Epidermal melanocyte (primary cell): ENCODE measurements at regions not wholly inside any gene's neighbourhood (a gene's known extent, or its start where the extent isn't known, plus 50 kb on each side); places are given as distances from the start of the nearest gene placed in this dataset.
"Not testable (repeated sequence)": the region's sequence is repeated elsewhere in the genome, so short reads cannot be mapped to it uniquely, and the experiment has no call there.

ENCODE experiments used
- DNase-seq: peaks from one replicate; pipeline ENCODE4 v3.0.0; 2011; ENCODE audit warnings: low spot score; ENCODE audit not compliant: insufficient read length

DNA sequence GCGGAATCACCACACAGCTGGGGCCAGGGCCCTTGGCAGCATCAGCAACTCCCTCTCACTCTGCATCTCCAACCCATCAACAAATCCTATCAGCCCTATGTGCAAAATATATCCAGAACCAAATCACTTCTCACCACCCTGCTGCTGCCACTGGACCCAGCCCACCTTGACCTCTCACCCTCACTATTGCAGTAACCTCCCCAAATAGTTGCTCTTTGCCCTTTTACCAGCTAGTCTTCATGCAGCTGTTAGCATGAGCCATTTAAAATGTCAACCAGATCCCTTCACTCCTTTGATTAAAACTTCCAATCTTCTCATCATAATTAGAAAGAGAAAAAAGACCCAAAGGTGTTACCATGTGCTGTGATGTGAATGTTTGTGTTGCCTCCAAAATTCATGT is 155.7 kb upstream of the IRF2BP2 start:
- no peak for DNase-seq

DNA sequence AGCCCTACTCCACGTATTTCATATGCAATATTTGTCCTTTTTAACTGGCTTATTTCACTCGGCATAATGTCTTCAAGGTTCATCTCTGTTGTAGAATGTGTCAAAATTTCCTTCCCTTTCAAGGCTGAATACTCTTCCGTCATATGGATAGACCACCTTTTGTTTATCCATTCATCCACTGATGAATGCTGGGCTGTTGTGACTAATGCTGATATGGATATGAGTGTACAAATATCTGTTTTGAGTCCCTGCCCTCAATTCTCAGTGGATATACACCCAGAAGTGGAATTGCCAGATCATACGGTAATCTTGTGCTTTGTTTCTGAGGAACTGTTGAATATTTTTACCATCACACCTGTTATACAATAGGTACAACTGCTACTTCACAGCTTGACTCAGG is 155.2 kb upstream of the IRF2BP2 start:
- no peak for DNase-seq

DNA sequence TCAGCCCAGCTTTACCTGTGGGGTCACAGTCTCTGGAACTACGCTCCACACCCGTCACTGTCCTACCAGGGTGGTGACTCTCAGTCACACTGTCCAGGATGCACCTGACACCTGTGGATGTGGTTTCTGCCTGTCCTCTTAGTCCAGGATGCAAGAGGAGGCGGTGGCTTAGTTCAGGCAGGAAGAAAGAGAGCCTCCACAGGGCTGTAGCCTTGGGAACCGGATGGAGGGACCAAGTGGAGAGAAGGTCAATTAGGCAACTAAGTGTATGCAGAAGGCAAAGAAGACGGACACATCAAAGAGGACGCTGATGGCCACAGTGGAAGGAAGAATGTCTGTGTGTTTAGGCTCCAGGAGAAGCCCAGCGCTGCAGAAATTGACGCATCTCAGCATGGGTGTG is 153.9 kb upstream of the IRF2BP2 start:
- DNase-seq = no peak

DNA sequence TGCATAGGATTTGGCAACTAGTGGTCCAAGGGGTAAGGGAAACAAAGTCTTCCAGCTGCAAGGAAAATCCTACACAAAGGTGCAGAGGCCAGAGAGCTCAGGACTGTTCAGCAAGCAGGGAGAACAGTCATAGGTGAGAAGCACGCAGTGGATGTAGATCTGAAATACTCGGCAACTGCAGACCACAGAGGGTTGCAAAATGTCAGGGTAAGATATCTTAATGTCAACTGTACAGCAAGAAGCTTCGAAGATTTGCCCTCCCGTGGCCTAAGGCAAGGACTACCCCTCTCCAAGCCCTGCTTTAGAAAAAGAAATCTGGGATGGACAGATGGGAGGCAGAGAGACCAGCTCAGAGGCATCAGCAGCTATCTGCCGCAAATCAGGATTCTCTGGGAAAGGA is 153.4 kb upstream of the IRF2BP2 start:
- DNase-seq = no peak

DNA sequence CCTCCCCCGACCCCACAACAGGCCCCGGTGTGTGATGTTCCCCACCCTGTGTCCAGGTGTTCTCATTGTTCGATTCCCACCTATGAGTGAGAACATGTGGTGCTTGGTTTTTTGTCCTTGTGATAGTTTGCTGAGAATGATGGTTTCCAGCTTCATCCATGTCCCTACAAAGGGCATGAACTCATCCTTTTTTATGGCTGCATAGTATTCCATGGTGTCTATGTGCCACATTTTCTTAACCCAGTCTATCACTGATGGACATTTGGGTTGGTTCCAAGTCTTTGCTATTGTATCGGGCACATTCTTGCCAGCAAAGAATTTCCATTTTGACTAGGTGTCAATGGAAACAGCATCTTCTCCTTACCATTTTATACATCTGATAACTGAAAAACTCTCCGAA is 152.1 kb upstream of the IRF2BP2 start:
- DNase-seq = not testable (repeated sequence)

DNA sequence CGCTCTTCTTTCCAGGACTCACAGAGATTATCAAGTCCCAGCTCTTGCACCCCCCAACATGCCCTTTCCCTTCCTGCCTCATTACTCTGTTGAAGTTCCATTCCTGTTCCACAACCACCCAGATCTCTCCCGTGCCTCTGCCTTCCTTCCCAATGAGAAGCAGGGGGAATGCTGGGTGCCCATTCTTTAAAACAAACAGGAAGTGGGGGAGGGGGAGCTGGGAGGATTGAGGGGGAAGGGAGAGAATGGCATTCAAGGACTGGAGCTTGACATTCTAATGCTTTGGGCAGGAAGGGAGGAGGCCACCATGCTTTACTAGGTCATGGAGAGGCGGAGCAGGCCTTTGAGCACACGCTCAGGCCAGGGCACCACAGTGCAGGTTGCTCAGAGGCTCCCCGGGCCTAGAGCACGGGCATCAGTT is 150.3 kb upstream of the IRF2BP2 start:
- no peak for DNase-seq

DNA sequence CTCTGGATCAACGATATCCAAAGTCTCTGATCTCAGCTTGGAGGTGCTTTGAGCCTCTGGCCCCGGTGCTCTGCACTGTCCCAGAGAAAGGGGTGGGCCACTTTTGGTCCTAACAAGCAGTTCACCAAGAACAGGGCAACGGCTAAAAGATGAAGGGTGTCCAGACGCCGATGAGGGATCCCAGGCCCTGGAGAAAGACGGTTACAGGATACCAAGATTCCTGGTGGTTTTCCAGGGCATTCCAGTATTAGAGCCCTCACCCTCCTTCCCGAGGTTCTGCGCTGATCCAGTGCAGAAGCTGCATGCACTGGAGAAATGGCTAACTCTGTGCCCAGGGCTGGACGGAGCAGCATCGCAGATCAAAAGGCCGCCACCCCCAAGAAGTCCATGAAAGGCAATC is 149.9 kb upstream of the IRF2BP2 start:
- DNase-seq = no peak

DNA sequence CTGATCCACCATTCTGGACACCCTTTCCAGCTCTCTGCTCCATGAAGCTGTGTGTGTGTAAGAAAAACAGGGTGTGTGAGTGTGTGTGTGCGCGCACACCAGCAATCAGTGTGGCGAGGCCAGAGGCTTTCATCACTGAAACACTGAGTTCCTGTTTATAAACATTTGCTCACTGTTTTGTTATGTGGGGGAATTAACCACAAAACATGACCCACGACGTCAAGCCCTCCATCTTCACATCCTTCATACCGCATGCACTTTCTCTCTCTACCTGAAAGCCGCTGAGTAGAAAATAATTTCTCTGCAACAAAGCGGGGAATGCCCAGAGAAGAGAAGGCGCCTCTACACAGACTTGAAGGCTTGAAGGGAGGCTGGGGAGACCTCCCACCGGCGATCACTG is 148.9 kb upstream of the IRF2BP2 start:
- no peak for DNase-seq

DNA sequence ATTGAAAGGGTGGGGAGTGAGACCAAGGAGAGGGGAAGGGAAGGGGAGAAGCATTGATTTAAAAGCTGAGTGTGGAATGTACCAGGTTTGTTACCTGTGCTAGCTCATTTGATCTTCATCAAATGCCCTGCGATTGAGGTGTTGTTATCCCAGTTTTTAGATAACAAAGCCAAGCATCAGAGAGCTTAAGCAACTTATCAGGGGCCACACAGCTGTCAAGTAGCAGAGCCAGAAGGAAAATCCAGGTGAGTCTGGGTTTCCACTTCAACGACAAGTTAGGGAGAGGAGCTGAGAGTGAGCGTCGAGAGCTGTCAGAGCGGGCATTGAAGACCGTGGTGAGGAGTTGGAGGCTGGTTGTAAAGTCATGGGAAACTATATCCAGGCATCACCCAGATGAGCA is 146.9 kb upstream of the IRF2BP2 start:
- DNase-seq = no peak

DNA sequence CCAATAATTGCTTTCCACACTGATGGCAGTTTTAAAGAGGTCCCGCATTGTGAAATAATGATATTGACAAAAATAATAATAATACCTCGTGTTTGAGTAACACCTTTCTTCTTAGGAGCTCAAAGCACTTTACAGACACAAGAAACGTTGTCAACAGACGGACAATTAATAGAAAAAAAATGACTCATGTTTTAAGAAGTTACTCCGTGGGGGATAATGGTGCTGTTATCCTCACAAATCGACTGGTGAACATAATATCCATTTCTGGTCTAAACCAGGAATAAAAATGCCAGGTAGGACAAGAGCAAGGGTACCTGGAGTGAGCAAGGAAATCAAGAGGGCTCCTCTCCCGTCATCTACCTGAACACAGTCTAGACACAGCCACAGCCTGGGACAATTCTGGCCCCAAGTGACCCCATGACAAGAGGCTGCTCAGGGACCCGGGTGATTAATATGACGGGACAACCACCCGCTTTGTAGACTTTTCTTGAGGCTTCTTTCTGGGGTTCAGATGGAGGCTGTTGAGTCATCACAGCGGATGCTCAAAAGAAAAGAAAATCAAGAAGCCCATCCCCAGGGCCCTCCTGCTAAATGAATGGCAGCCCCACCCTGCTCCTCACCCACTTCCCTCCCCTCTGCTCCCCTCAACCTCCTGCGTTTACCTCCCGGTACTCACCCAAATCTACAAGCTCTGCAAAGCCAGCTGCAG is 146.2 kb upstream of the IRF2BP2 start:
- no peak for DNase-seq

DNA sequence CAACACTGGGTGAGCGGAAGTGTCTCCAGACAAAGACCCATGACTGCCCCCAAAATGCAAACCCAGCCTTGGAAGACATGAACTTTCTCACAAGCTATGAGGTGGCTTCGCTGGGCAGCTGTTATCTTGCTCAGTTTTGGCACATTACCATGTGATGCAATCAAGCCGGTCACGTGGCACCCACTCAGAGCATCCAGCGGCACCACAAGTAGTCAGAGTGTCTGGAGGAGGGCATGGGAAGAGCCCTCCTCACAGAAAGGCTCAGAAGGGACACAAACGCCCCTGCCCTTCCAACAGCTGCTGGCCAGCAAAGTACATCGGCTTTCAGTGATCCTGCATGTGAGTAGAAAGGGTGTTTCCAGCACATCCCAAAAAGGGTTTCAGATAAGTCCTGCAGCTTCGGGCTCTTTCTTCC is 145.5 kb upstream of the IRF2BP2 start:
- no peak for DNase-seq

DNA sequence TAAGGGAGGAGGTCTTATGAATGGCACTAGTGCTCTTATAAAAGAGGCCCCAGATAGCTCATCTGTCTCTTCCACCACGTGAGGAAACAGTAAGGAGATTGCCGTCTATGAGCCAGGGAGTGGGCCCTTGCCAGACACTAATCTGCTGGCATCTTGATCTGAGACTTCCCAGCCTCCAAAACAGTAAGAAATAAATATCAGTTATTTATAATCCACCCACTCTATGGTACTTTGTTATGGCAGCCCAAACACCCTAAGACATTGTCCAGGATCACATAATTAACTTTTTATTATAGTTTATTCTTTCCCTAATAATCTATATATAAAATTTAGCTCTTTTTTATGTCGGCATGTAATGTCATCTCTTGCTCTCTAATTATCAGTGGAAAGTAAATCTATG is 144.0 kb upstream of the IRF2BP2 start:
- DNase-seq = no peak

DNA sequence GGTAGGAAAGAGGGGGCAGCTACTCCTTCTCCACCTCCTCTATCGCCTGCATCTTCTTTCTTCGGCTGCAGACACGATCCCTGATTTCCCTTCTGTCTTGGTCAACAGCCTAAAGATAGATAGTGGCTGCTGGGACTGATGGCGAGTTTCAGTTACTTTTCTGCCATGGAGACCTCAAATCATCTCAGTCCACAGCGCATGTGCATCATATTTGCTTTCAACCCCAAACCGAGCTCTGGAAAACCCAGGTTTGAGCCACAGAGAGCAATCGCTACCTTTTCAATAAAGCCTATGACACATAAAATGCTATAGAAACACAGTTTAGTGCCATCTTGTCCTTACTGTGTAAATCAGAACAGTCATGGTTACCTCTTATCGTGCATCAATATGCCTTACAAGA is 142.9 kb upstream of the IRF2BP2 start:
- no peak for DNase-seq

DNA sequence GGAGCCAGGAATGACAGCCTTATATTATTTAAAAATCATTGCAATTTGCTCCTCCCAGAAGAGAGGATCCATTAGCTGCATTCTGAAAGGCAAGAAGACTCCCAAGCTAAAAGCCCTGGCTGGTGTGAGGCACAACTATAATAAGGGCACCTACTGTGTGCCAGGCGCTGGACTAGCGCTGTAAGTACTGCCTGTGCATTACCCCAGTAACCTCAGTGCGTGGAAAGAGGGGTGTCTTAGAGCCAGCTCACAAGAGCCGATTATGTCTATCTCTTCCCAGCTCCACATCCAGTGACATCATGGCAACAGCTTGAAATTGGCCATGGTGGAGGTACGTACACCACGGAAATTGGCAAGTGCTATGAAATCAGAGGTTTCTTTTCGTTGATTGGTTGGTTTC is 141.7 kb upstream of the IRF2BP2 start:
- no peak for DNase-seq

DNA sequence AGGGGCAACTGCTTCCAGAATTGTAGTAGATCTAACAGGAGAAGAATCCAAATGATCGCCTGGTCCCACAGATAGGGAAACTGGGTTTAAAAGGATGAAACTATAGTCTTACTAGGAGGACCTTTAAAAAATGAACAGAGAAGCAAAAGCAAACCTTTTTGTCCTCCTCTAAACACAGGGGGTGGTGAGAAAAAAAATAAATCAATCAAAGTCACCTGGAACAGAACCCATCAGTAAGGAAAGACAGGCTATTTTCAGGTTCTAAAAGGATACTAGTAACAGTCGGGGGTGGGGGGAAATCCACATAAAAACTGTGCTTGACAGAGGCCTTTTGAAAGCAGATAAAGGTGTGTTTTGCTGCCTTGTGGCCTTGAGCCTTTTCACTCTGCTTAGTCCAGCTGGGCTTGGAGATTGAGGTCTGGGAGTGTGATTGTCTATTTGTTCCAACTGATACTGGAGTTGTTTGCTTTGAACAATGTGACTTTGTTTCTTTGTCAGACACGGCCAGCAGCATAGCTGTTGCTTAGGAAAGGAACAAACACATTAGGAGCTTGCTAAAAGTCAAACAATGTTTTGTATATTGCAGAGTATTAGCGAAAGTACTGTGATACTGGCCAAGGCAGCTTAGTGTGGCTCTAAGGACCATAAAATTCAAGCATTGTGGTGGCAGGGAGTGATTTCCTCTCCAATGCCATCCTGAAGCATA is 141.1 kb upstream of the IRF2BP2 start:
- no peak for DNase-seq

DNA sequence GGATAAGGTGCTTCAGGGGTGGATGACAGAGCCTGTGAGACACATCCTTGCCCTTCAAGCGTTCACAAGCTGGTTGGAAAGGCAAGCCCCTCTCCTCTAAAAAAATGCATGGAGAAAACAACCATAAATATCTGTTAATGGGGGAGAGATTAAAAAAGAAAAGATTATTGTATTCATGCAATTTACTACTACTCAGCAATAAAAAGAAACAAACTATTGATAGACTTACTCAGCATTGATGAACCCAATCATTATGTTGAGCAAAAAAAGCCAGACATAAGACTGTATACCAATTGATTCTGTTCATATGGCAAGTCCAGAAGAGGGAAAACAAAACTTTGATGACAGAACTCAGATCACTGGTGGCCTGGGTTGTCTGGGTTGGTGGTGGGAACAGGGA is 138.7 kb upstream of the IRF2BP2 start:
- no peak for DNase-seq

DNA sequence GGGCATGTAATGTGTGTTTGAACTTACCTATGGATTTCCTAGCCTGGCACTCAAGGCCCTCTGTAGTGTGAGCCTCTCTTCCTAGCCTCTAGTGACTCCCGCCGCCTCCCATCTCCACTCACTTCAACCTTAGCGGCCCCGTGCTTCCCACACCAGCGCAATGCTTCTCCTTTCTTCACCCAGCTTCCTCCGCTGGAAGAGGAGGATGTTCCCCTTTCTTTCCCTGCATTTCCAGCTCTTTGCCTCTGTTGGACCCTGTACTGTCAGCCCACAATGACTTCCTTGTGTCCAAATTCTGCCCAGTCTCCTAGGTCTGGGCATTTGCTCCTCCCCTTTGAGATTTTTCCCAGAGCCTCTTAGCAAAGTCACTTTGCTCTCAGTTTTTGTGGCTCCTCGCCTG is 138.1 kb upstream of the IRF2BP2 start:
- no peak for DNase-seq

DNA sequence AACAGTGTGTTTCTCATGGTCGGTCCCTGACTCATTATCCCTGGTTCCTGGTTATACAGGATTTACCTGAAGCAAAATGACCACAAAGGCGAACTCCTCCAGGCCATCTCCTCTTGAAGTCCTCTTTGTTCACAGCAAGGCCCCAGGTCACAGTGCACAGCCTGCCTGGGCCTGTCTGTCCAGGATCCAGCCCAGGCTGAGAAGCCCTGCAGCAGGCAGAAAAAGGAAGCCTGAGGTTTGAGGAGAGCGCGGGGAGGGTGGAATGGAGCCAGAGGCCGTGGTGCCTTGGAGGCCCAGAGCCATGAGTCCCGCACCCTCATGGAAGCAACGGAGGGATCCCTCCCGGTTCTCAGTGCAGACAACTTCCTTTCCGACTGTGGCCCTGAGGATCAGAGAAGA is 136.8 kb upstream of the IRF2BP2 start:
- DNase-seq = no peak

DNA sequence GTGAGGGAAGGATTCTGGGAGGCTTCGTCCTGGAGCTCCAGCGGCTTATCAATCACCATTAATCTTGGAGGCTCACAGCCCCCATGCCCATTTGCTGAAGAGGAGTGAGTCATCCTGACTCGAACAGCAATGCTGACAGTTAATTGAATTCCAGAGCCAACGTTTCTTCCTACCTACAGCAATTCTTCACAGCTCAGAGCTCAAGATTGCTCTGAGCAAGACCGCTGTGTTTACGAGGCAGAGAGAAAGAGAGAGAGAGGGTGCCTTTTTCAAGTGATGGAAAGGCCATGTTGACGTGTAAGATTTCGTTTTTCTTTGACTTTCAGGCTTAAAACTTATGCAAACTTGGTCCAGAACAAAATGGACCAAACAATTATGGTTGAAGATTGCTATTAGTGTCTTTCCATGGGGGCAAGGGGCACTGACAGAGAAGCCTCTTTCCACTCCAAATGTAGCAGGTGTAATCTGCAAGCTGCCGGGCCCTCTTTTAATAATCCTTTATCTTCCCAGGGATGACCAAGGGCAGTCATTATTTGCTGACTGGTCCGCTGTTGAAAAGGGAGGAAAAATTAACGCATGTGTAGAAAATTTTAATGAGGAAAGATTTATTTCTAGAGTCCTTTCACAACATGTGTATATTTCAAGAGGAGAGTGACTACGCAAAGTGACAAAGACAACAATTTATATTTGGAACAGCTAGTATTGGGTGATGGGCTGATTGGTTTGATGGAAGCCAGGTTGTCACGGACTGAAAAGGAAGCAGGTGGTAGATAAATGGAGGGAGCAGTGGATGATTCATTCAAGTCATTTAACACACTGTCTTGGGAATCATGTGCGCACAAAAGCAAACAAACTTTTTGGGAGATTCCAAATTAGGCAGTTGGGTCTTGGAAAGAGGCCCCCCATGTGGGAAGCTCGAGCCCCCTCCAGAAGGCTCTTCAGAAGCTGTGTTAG is 136.1 kb upstream of the IRF2BP2 start:
- DNase-seq = no peak

DNA sequence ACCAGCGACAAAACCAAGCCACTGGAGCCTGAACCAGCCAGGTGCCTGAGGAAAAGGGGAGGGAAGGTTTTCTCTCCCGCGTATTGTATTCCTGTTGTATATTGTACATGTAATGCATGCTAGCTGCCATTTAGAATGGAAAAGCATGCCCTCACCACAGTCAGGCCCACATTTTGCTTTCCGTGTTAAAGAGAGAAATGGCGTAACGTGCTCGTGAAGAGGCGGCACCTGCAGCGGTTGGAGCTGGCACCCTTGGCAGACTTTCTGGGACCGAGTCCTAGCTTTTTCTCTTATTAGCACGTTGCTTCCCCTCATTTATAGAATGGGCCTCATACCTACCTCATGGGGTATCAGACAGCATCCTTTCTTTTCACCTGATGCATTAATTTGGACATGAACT is 135.3 kb upstream of the IRF2BP2 start:
- DNase-seq = no peak

DNA sequence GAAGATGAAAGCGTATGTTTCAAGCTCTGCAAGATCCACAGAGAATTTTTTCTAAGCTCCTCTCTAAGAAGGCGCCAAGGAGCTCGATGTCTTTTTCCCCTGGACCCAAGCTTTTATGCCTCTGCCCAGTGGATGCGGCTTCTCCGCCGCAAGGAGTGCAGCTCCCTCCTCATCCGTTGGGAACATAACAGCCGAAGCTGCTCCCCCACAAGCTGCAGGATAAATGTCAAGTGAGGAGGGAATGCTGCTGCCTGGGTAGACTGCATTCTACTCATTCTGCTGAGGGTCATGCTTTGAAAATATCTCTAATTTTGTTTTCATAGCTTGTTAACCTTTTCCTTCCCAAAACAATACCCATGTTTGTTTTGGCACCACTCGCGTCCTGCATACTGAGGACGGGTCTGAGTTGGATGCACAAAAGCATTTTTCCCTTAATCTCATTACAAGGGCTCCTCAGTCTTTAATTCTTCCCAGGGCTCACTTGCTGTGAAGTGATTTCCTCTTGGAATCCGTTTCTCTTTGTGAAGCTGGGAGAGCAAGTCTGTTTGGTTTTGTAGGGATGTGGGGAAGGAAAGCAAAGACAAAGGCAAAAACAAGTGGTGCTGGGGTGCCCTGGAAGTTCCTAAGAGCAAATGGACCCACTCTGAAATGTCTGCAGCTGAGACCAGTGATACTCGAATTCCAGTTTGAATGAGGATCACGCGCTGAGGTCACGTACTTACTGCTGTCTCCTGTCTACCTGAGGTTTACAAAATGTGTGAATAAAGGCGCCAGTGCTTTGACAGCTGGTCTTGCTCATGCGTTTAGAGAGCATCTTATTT is 134.0 kb upstream of the IRF2BP2 start:
- DNase-seq = peak; percentile 36
